Astrocyte (in vitro differentiated cells and primary cell): ENCODE measurements at regions not wholly inside any gene's neighbourhood (a gene's known extent, or its start where the extent isn't known, plus 50 kb on each side); places are given as distances from the start of the nearest gene placed in this dataset.

Source experiments
- DNase-seq: peaks from one replicate; pipeline ENCODE4 v3.0.0-alpha.2; 2010; ENCODE audit warnings: low read depth
- FAIRE-seq: peaks from 2 replicates; lab custom pipeline; 2011; peaks lifted over from hg19 to GRCh38; lab: Jason Lieb, UNC
- H2AFZ ChIP-seq: 2 replicates; pipeline ENCODE4 v1.6.0; 2012; ENCODE audit warnings: low read depth, low read length, inconsistent platforms
- H3K27ac ChIP-seq: 2 replicates; pipeline ENCODE4 v1.5.1; 2011; ENCODE audit warnings: low read depth, low read length, inconsistent platforms
- H3K27me3 ChIP-seq: 2 replicates; pipeline ENCODE4 v1.6.0; 2011; ENCODE audit warnings: low read length, inconsistent platforms; ENCODE audit not compliant: insufficient read depth
- H3K36me3 ChIP-seq: 2 replicates; pipeline ENCODE4 v1.5.1; 2011; ENCODE audit warnings: low read length, inconsistent platforms; ENCODE audit not compliant: insufficient read depth
- H3K4me1 ChIP-seq: 2 replicates; pipeline ENCODE4 v1.5.1; 2011; ENCODE audit warnings: low read length, inconsistent platforms; ENCODE audit not compliant: insufficient read depth
- H3K4me2 ChIP-seq: 2 replicates; pipeline ENCODE4 v1.6.0; 2012; ENCODE audit warnings: low read length, inconsistent platforms
- H3K4me3 ChIP-seq: 2 replicates; pipeline ENCODE4 v1.5.1; 2011; ENCODE audit warnings: low read depth, mild to moderate bottlenecking, low read length, inconsistent platforms; ENCODE audit not compliant: insufficient read depth
- H3K79me2 ChIP-seq: 2 replicates; pipeline ENCODE4 v1.6.0; 2012; ENCODE audit warnings: mild to moderate bottlenecking, low read length, inconsistent platforms; ENCODE audit not compliant: insufficient read depth
- H3K9ac ChIP-seq: 2 replicates; pipeline ENCODE4 v1.6.0; 2012; ENCODE audit warnings: mild to moderate bottlenecking, low read length, inconsistent platforms
- H3K9me3 ChIP-seq: 2 replicates; pipeline ENCODE4 v1.5.1; 2012; ENCODE audit warnings: low read depth, mild to moderate bottlenecking, low read length, inconsistent platforms; ENCODE audit not compliant: insufficient read depth
- H4K20me1 ChIP-seq: 2 replicates; pipeline ENCODE4 v1.6.0; 2012; ENCODE audit warnings: low read length, inconsistent platforms; ENCODE audit not compliant: insufficient read depth
- H3K27ac Mint-ChIP-seq: one replicate; pipeline ENCODE4 v1.8.0; 2021; ENCODE audit warnings: mild to moderate bottlenecking, mixed read lengths; ENCODE audit not compliant: unreplicated experiment
- H3K27me3 Mint-ChIP-seq: one replicate; pipeline ENCODE4 v1.8.0; 2021; ENCODE audit warnings: low read depth, mixed read lengths; ENCODE audit not compliant: unreplicated experiment
- H3K36me3 Mint-ChIP-seq: one replicate; pipeline ENCODE4 v1.8.0; 2021; ENCODE audit warnings: low read depth, mixed read lengths; ENCODE audit not compliant: unreplicated experiment
- H3K4me1 Mint-ChIP-seq: one replicate; pipeline ENCODE4 v1.8.0; 2021; ENCODE audit warnings: low read depth, mixed read lengths; ENCODE audit not compliant: unreplicated experiment
- H3K4me3 Mint-ChIP-seq: one replicate; pipeline ENCODE4 v1.8.0; 2021; ENCODE audit warnings: mild to moderate bottlenecking, moderate library complexity, mixed read lengths; ENCODE audit not compliant: unreplicated experiment
- H3K9me3 Mint-ChIP-seq: one replicate; pipeline ENCODE4 v1.8.0; 2021; ENCODE audit warnings: mild to moderate bottlenecking, mixed read lengths; ENCODE audit not compliant: unreplicated experiment
- EZH2 ChIP-seq: IDR thresholded peaks from 2 replicates; pipeline ENCODE4 v1.6.1; 2012; ENCODE audit warnings: mild to moderate bottlenecking, low read length, inconsistent platforms; ENCODE audit not compliant: insufficient read depth
- TF ChIP-seq, protein P1 (sequence below): IDR thresholded peaks from 2 replicates; pipeline ENCODE4 v1.5.1; 2011; ENCODE audit warnings: low read depth, mild to moderate bottlenecking, inconsistent platforms, low read length, moderate library complexity; ENCODE audit not compliant: insufficient read depth

DNA sequence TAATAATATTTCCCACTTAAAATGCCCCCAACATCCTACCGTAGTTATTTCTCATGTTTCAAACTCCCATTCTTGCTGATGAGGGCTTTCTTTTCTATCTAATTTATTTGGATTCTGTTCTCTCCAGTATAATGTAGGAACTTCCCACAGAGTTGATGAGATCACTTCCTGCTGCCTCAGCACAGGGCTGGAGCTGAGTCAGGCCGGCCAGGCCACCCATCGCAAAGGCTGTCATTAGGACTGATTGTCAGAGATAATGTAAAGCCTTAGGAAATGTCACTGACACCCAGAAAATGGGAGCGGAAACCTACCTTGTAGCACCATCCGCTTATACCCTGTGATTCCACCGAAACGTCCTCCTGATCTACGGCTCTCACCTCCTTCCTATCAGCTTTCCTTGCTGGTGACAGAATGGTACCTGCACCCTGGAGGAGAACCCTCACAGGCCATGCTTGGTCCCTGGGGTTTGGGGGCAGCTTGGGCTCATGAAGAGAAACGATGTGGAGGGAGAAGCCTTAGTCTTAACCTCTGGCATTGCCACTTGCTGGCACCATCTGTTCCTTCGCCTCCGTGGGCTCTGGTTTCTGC, 672.8 kb upstream of the ID2 start:
- H3K27ac Mint-ChIP-seq: peak overlapping the region; percentile 82
- no peaks in the 10 kb centered on the region for H3K79me2 ChIP-seq
- H3K4me1 Mint-ChIP-seq: peaks cover 4% of the 10 kb centered on the region
- no peaks in the 10 kb centered on the region for H4K20me1 ChIP-seq
- FAIRE-seq (no peak), DNase-seq (peak; percentile 9)
- H3K36me3 ChIP-seq: no peaks in the 10 kb centered on the region
- no peak overlapping the region for H3K4me2 ChIP-seq
- no peak overlapping the region for H3K9ac ChIP-seq
- H3K27ac ChIP-seq: no peak overlapping the region
- no peaks in the 10 kb centered on the region for H3K9me3 ChIP-seq
- peaks cover 9% of the 10 kb centered on the region for H3K27me3 Mint-ChIP-seq
- no peaks in the 10 kb centered on the region for H3K9me3 Mint-ChIP-seq
- H3K4me1 ChIP-seq: no peaks in the 10 kb centered on the region
- H3K4me3 Mint-ChIP-seq: no peak overlapping the region
- H3K4me3 ChIP-seq: no peak overlapping the region
- TF ChIP-seq EZH2: no peak
- TF ChIP-seq, protein P1, sequence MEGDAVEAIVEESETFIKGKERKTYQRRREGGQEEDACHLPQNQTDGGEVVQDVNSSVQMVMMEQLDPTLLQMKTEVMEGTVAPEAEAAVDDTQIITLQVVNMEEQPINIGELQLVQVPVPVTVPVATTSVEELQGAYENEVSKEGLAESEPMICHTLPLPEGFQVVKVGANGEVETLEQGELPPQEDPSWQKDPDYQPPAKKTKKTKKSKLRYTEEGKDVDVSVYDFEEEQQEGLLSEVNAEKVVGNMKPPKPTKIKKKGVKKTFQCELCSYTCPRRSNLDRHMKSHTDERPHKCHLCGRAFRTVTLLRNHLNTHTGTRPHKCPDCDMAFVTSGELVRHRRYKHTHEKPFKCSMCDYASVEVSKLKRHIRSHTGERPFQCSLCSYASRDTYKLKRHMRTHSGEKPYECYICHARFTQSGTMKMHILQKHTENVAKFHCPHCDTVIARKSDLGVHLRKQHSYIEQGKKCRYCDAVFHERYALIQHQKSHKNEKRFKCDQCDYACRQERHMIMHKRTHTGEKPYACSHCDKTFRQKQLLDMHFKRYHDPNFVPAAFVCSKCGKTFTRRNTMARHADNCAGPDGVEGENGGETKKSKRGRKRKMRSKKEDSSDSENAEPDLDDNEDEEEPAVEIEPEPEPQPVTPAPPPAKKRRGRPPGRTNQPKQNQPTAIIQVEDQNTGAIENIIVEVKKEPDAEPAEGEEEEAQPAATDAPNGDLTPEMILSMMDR: no peak
- peaks cover 2% of the 10 kb centered on the region for H3K36me3 Mint-ChIP-seq
- peak overlapping the region; percentile 36 for H2AFZ ChIP-seq
- no peaks in the 10 kb centered on the region for H3K27me3 ChIP-seq

DNA sequence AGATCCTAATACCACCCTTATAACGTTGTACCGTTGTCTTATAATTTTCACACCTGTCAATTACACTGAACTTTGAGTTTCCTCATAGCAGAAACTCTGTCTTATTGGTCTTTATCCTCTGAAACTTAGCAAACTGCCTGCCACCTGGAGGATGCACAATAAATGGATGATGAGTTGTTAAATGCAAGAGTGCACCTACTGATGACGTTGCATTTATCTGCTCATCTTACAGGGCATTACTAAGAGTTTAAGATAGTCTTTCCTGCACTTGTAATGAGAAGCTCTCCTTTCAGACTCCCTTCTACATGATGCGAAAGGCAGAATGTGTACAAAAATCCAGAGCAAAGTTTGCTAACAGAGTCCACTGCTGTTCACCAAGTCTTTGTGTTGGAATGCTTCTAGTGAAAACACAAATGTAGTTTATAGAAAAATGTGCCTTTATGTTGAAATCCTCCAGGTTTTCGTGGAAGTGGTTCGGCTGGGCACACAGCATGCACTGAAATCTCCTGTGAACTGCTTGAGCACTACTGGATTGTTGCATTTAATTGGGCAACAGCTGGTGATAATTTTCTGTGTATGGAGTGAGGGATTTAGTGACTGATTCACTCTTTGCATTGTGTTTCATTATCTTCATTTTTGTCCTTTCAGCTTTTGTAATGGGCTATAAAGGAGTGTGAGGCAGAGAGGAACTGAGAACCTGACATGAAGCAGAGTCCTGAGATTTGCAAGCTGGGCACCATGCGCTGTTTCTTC, 665.8 kb upstream of the ID2 start:
- TF ChIP-seq EZH2: no peak
- TF ChIP-seq, protein P1: no peak
- no peak overlapping the region for H3K4me3 Mint-ChIP-seq
- Histone ChIP-seq H3K9ac (no peak overlapping the region), H3K27me3 (no peaks in the 10 kb centered on the region), H3K36me3 (no peaks in the 10 kb centered on the region), H2AFZ (no peak overlapping the region), H4K20me1 (no peaks in the 10 kb centered on the region), H3K4me3 (no peak overlapping the region), H3K4me1 (no peaks in the 10 kb centered on the region), H3K79me2 (no peaks in the 10 kb centered on the region), H3K27ac (no peak overlapping the region), H3K9me3 (no peaks in the 10 kb centered on the region), H3K4me2 (no peak overlapping the region)
- H3K4me1 Mint-ChIP-seq: no peaks in the 10 kb centered on the region
- DNase-seq (no peak), FAIRE-seq (peak; percentile 17)
- no peak overlapping the region for H3K27ac Mint-ChIP-seq
- peaks cover 13% of the 10 kb centered on the region for H3K27me3 Mint-ChIP-seq
- peaks cover 2% of the 10 kb centered on the region for H3K36me3 Mint-ChIP-seq
- no peaks in the 10 kb centered on the region for H3K9me3 Mint-ChIP-seq

- Mint-ChIP-seq H3K27me3 (peaks cover 10% of the 10 kb centered on the region), H3K27ac (no peak overlapping the region), H3K9me3 (no peaks in the 10 kb centered on the region), H3K4me1 (no peaks in the 10 kb centered on the region), H3K4me3 (no peak overlapping the region), H3K36me3 (peaks cover 2% of the 10 kb centered on the region)
- no peak overlapping the region for H3K4me2 ChIP-seq
- no peak overlapping the region for H2AFZ ChIP-seq
- no peaks in the 10 kb centered on the region for H3K79me2 ChIP-seq
- H4K20me1 ChIP-seq: no peaks in the 10 kb centered on the region
- H3K4me1 ChIP-seq: no peaks in the 10 kb centered on the region
- FAIRE-seq (no peak), DNase-seq (no peak)
- no peaks in the 10 kb centered on the region for H3K36me3 ChIP-seq
- H3K9ac ChIP-seq: no peak overlapping the region
- TF ChIP-seq EZH2: no peak
- TF ChIP-seq, protein P1: no peak
- H3K27me3 ChIP-seq: no peaks in the 10 kb centered on the region
- no peaks in the 10 kb centered on the region for H3K9me3 ChIP-seq
- H3K4me3 ChIP-seq: no peak overlapping the region
- no peak overlapping the region for H3K27ac ChIP-seq
Observed at GRCh38 chr2:8016688-8017087, 665.2 kb upstream of the ID2 start.
